ENCODE measurements at regions not wholly inside any gene's neighbourhood (a gene's known extent, or its start where the extent isn't known, plus 50 kb on each side); places are given as distances from the start of the nearest gene placed in this dataset.

DNA sequence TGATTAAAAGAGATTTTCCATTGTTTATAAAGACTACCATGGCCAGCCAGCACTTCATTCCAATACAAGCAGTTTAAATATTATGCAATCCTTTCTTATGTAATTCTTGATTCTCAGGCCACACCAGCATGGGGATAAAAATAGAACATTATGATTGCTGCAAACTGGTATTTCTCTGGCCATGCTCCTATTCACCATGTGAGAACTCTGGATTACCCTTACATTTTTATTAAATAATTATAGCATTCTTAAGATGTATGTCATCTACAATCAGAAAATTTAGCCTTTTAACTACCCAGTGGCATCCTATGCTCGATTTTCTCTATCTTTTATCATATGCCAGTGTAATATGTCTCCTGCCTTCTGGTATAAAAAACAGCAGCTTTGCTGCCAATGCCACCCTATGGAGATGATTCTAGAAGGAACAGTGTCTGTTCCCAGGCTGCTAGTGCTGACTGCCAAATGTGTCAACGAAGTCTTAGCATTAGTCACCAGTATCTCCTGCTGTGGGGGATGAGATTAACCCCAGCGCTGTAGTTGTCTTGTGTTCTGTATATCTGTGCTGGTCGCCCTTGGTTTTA, 501.4 kb downstream of the BCKDHB start:
- no peak for TF ChIP-seq POLR2AphosphoS5 (IDR thresholded peaks at IDR 0.05; ENCODE audit: low read depth, low read length)
- no peak for TF ChIP-seq FOXP2 (optimal IDR thresholded peaks at IDR 0.05; ENCODE audit: borderline replicate concordance, extremely low read depth, extremely low read length, insufficient read depth)

DNA sequence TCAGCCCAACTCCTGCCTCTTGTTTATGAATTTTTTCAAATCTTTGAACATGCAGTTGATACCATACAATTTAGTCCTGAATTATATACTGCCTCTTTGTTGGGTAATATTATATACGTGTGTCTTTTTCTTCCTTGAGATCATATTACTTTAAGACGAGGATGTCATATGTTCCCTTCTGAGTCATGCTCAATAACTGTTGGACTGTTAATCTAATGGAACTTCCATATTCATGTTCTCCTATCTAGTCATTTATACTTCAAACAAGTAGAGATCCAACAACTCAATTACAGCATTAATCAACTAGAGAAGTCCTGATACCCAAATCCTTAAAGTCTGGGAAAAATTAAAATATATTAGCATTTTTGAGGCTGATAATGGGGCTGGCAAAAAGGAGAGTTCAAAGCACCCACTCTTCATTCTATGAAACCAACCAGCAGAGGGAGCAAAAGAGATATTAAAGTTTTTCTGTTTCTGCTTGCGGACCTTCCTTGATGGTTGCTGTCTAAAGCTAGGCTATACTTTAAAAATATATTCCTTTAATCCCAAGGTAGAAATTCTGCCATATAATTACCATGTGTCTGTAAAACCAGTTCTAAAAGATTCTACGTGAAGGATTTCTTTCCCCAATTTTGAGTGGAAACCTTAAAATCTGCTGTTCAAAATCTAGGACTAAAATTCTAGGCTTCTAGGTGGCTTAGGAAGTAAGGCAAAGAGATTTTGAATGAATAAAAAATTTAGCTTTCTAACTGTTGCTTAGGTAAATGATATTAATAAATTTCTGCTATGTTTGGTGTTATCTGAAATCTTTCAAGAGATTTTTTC, 498.9 kb downstream of the BCKDHB start:
- no peak for TF ChIP-seq SIN3A (IDR thresholded peaks at IDR 0.05; ENCODE audit: borderline replicate concordance, insufficient read depth, low read length)
- no peak for TF ChIP-seq POLR2AphosphoS5 (IDR thresholded peaks at IDR 0.05; ENCODE audit: low read depth, low read length)
- no peak for TF ChIP-seq TAF1 (IDR thresholded peaks at IDR 0.05; ENCODE audit: borderline replicate concordance, insufficient read depth, low read length)
- TF ChIP-seq FOXP2 (optimal IDR thresholded peaks at IDR 0.05; ENCODE audit: borderline replicate concordance, extremely low read depth, extremely low read length, insufficient read depth) = no peak
- TF ChIP-seq, protein P1, sequence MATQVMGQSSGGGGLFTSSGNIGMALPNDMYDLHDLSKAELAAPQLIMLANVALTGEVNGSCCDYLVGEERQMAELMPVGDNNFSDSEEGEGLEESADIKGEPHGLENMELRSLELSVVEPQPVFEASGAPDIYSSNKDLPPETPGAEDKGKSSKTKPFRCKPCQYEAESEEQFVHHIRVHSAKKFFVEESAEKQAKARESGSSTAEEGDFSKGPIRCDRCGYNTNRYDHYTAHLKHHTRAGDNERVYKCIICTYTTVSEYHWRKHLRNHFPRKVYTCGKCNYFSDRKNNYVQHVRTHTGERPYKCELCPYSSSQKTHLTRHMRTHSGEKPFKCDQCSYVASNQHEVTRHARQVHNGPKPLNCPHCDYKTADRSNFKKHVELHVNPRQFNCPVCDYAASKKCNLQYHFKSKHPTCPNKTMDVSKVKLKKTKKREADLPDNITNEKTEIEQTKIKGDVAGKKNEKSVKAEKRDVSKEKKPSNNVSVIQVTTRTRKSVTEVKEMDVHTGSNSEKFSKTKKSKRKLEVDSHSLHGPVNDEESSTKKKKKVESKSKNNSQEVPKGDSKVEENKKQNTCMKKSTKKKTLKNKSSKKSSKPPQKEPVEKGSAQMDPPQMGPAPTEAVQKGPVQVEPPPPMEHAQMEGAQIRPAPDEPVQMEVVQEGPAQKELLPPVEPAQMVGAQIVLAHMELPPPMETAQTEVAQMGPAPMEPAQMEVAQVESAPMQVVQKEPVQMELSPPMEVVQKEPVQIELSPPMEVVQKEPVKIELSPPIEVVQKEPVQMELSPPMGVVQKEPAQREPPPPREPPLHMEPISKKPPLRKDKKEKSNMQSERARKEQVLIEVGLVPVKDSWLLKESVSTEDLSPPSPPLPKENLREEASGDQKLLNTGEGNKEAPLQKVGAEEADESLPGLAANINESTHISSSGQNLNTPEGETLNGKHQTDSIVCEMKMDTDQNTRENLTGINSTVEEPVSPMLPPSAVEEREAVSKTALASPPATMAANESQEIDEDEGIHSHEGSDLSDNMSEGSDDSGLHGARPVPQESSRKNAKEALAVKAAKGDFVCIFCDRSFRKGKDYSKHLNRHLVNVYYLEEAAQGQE (IDR thresholded peaks at IDR 0.05; ENCODE audit: insufficient read depth in 1 of 2, low read depth in 2 of 2, low read length in 2 of 2) = no peak

DNA sequence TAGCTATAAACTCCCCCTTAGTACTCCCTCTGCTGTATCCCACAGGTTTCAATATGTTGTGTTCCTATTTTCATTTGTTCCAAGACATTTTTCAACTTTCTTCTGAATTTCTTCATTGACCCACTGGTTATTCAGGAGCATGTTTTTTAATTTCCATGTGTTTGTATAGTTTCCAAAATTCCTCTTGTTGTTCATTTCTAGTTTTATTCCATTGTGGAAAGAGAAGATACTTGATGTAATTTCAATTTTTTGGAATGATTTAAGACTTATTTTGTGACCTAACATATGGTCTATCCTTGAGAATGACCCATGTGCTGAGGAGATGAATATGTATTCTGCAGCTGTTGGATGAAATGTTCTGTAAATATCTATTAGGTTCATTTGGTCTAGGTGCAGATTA, 497.2 kb downstream of the BCKDHB start:
- TF ChIP-seq SIN3A (IDR thresholded peaks at IDR 0.05; ENCODE audit: borderline replicate concordance, insufficient read depth, low read length) (no peak), TAF1 (IDR thresholded peaks at IDR 0.05; ENCODE audit: borderline replicate concordance, insufficient read depth, low read length) (no peak)
- TF ChIP-seq, protein P1 (IDR thresholded peaks at IDR 0.05; ENCODE audit: insufficient read depth in 1 of 2, low read depth in 2 of 2, low read length in 2 of 2) = no peak

DNA sequence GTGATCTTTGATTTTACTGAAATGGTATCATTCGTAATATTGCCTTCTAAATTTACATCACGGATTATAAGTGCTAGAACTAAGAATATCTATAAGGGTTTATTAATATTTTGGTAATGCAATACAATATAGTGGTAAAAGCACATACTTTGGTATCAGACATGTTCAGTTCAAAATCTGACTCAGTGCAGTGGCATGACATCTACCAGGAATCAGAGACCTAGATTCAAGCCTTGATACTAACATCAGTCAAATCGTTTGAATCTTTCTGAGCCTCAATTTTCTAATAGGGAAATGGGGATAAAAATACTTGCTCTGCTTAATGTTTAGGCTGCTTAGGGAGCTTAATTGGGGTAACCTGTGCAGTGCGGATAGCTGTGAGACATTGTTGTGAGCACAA, 488.0 kb downstream of the BCKDHB start:
- TF ChIP-seq, protein P1 (IDR thresholded peaks at IDR 0.05; ENCODE audit: insufficient read depth in 1 of 2, low read depth in 2 of 2, low read length in 2 of 2) = no peak
- TF ChIP-seq FOXP2 (optimal IDR thresholded peaks at IDR 0.05; ENCODE audit: borderline replicate concordance, extremely low read depth, extremely low read length, insufficient read depth) (no peak), SIN3A (IDR thresholded peaks at IDR 0.05; ENCODE audit: borderline replicate concordance, insufficient read depth, low read length) (no peak), POLR2AphosphoS5 (IDR thresholded peaks at IDR 0.05; ENCODE audit: low read depth, low read length) (no peak), TAF1 (IDR thresholded peaks at IDR 0.05; ENCODE audit: borderline replicate concordance, insufficient read depth, low read length) (no peak)

DNA sequence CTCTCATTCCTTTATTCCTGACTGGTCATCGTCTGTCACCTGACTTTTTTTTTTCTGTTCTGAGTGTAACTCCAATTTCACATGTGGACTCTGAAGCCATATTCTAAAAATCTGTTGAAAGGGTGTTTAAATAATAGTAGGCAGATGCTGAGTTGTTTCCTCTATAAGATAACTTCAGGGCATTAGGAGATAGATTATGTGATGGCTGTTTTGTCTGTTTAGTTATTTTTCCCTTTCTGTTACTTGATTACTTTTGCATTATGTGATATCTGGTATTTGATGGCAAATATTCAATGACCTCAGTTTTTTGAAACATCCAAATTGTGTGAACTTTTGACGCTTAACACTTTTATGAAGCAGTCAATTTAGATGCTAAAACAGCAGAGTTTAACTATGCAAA, 486.0 kb downstream of the BCKDHB start:
- TF ChIP-seq FOXP2 (optimal IDR thresholded peaks at IDR 0.05; ENCODE audit: borderline replicate concordance, extremely low read depth, extremely low read length, insufficient read depth) (no peak), SIN3A (IDR thresholded peaks at IDR 0.05; ENCODE audit: borderline replicate concordance, insufficient read depth, low read length) (no peak), POLR2AphosphoS5 (IDR thresholded peaks at IDR 0.05; ENCODE audit: low read depth, low read length) (no peak), TAF1 (IDR thresholded peaks at IDR 0.05; ENCODE audit: borderline replicate concordance, insufficient read depth, low read length) (no peak)
- TF ChIP-seq, protein P1 (IDR thresholded peaks at IDR 0.05; ENCODE audit: insufficient read depth in 1 of 2, low read depth in 2 of 2, low read length in 2 of 2) = no peak

Measured in PFSK-1 (cell line).